Psoas muscle (tissue), 7 donors: ENCODE measurements at regions not wholly inside any gene's neighbourhood (a gene's known extent, or its start where the extent isn't known, plus 50 kb on each side); places are given as distances from the start of the nearest gene placed in this dataset.

ENCODE experiments used
- ATAC-seq, 4 donors: fragments of 200-7000 bp; cut with Tn5 transposase; one replicate each; pipeline ENCODE4 v1.9.1; 2020; ENCODE audit warnings: moderate library complexity in 3 of 4, mild to moderate bottlenecking in 2 of 4
- DNase-seq, 2 donors: peaks; one replicate each; pipeline ENCODE4 v3.0.0-alpha.2; 2020
- H3K27ac ChIP-seq: fragments of 200-600 bp; one replicate; pipeline ENCODE4 v1.8.0; 2022
- H3K27me3 ChIP-seq, 3 donors: fragments of 200-600 bp in 1 of 3; one replicate each; pipeline versions ENCODE4 v1.6.1 to v1.8.0; 2013 to 2022; ENCODE audit warnings: low read length in 2 of 3, mild to moderate bottlenecking in 2 of 3, moderate library complexity in 1 of 3; ENCODE audit not compliant: insufficient read depth in 3 of 3
- H3K36me3 ChIP-seq, 2 donors: fragments of 200-600 bp in 1 of 2; one replicate each; pipeline versions ENCODE4 v1.6.1 to v1.8.0; 2013 to 2022; ENCODE audit warnings: low read depth in 1 of 2, mild to moderate bottlenecking in 1 of 2, moderate library complexity in 1 of 2; ENCODE audit not compliant: insufficient read depth in 1 of 2
- H3K4me1 ChIP-seq: fragments of 200-600 bp; one replicate; pipeline ENCODE4 v1.8.0; 2022
- H3K4me3 ChIP-seq: fragments of 200-600 bp; one replicate; pipeline ENCODE4 v1.8.0; 2022; ENCODE audit warnings: mild to moderate bottlenecking
- H3K9me3 ChIP-seq: fragments of 200-600 bp; one replicate; pipeline ENCODE4 v1.8.0; 2022
- WGBS, 3 donors: extraction: QIAGEN DNeasy Blood & Tissue Kit; methylation state at CpG; one replicate each; pipeline versions ENCODE4 v1.1.6 to v1.1.7; 2013; 5-methylcytosine and 5-hydroxymethylcytosine counted together
- intact Hi-C, 2 donors: fragments of 100-400 bp; cut with DNase I; formaldehyde crosslinking; loops; one replicate each; pipeline versions ENCODE4 v1.11.0 to v1.14.2; 2022
- TF ChIP-seq, protein P1 (sequence below): fragments of 200-600 bp; IDR thresholded peaks from one replicate; pipeline ENCODE4 v1.8.0; 2022; ENCODE audit warnings: antibody characterized with exemption
- donor health status: healthy with polysubstance abuse.
- donor health status: DM: no; HTN: no; CAD: no; lungs with moderate emphysema.
- donor health status: Bipolar disorder and iron deficiency.
- donor health status: healthy.
- donor health status: DM: yes; HTN: yes; CAD: no.
- donor health status: DM: no; HTN: no; CAD: no.
- donor health status: DM: yes; HTN: yes; CAD: no.

DNA sequence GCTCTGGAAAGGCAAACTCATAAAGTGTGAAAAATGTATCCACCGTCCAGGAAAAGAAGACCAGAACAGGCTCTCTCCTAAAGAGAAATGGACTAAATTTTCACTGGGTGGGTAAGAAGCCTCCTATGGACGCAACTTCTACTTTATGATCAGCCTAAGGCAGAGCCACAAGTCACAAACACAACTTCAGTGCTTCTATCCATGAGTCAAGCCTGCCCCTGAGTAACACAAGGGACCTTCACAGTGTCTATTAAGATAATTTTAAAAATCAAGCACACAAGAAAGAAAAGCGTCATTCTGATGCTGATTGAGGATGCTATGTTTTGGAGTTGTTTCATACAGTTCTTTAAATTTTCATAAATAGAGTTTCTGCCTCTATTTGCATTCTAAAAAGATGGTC is 601.7 kb upstream of the ARID1B start:
- 49 to 65% (median 52%) methylated on average over 3 of the region's 3 CpGs for WGBS, 3 donors

DNA sequence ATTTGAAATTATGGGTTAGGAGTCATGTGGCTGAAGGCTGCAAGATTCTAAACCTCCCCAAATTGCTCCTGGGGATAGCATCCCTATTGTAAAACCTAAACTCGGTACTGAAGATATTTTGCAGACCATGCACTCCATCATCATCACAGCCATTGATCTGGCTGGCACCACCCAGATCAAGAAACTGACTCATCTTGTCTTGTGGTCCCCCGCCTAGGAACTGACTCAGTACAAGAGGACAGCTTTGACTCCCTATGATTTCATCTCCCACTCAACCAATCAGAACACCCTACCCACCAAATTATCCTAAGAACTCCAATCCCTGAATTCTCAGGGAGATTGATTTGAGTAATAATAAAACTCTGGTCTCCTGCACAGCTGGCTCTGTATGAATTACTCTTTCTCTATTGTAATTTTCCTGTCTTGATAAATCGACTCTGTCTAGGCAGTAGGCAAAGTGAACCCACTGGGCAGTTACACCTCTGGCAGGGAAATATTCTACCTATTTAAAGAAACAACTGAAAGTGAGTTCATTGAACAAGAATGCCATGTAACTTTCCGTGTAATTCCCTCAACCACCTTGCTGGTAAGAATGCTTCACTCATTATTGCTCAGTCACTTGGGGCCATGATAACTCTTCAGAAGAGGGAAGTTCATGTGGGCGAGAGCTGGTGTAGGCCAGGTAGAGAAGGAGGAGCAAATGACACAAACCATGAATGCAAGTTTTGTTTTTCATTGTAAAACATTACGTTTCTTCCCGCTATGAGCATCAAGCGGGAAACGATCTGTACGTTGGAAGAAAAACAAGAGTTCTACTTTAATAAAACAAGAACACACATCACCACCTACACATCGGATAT is 602.9 kb upstream of the ARID1B start:
- no peaks in the 10 kb centered on the region for H3K36me3 ChIP-seq
- intact Hi-C loops, result no loop called here
- TF ChIP-seq, protein P1, sequence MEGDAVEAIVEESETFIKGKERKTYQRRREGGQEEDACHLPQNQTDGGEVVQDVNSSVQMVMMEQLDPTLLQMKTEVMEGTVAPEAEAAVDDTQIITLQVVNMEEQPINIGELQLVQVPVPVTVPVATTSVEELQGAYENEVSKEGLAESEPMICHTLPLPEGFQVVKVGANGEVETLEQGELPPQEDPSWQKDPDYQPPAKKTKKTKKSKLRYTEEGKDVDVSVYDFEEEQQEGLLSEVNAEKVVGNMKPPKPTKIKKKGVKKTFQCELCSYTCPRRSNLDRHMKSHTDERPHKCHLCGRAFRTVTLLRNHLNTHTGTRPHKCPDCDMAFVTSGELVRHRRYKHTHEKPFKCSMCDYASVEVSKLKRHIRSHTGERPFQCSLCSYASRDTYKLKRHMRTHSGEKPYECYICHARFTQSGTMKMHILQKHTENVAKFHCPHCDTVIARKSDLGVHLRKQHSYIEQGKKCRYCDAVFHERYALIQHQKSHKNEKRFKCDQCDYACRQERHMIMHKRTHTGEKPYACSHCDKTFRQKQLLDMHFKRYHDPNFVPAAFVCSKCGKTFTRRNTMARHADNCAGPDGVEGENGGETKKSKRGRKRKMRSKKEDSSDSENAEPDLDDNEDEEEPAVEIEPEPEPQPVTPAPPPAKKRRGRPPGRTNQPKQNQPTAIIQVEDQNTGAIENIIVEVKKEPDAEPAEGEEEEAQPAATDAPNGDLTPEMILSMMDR, result no peak
- peak overlapping the region; percentile 45 for H3K4me3 ChIP-seq
- ATAC-seq (no peak), DNase-seq (no peak)
- H3K27me3 ChIP-seq, result no peaks in the 10 kb centered on the region
- 76 to 83% (median 81%) methylated on average over 11 of the region's 11 CpGs for WGBS, 3 donors
- H3K27ac ChIP-seq, result no peak overlapping the region
- no peaks in the 10 kb centered on the region for H3K9me3 ChIP-seq
- H3K4me1 ChIP-seq, result no peaks in the 10 kb centered on the region

More for the DNA sequence above, 601.7 kb upstream of the ARID1B start:
- no peak for DNase-seq
- no peaks in the 10 kb centered on the region for H3K9me3 ChIP-seq
- intact Hi-C loops, result no loop called here
- H3K27ac ChIP-seq, result peak overlapping the region; percentile 61
- no peaks in the 10 kb centered on the region for H3K36me3 ChIP-seq
- peak overlapping the region; percentile 45 for H3K4me3 ChIP-seq
- H3K27me3 ChIP-seq, result no peaks in the 10 kb centered on the region
- no peak for ATAC-seq
- TF ChIP-seq, protein P1, result no peak
- no peaks in the 10 kb centered on the region for H3K4me1 ChIP-seq

DNA sequence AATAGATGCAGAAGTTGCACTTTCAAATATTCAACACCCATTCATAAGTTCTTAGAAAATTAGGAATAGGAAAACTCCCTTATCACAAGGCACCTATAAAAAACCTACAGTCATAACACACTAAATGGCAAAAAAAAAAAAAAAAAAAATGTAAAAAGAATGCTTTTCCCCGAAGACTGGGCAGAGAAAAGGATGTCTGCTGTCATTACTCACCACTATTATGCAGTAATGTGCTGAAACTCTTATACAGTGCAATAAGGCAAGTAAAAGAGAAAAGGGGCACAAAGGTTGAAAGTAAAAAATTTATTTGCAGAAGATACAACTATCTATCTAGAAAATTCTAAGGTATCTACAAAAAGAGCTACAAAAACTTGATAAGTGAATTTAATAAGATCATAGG is 607.8 kb upstream of the ARID1B start:
- intact Hi-C loops, result no loop called here
- no peaks in the 10 kb centered on the region for H3K36me3 ChIP-seq
- peaks cover 5% of the 10 kb centered on the region for H3K4me1 ChIP-seq
- no peak overlapping the region for H3K4me3 ChIP-seq
- WGBS, 3 donors, result 36 to 79% (median 46%) methylated on average over 1 of the region's 1 CpG
- H3K9me3 ChIP-seq, result no peaks in the 10 kb centered on the region
- H3K27ac ChIP-seq, result no peak overlapping the region
- H3K27me3 ChIP-seq, result no peaks in the 10 kb centered on the region
- TF ChIP-seq, protein P1, result no peak
- DNase-seq (no peak), ATAC-seq (no peak)

DNA sequence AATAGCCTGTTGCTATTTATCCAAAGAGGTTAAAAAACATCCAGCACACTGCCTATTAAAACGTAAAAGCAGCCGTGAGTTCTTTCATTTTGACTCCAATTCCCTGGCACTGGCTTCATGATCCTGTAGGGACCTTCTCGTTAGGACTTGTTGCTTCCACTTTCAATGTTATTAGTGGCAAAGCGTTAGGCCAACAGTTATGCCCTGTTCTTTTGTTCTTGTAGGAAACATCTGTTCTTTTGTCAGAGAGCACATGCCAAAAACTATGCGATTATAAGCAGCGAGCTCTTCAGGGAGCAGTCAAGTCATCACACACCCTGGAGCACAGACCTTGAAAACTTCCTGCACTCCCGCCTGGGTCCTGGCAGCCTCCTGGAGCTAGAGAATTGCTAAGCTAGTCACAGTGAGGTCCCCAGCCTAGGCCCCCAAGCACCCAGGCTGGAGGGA is 609.5 kb upstream of the ARID1B start:
- peak overlapping the region; percentile 41 for H3K4me3 ChIP-seq
- H3K4me1 ChIP-seq, result peaks cover 5% of the 10 kb centered on the region
- peak overlapping the region; percentile 44 for H3K27ac ChIP-seq
- H3K9me3 ChIP-seq, result no peaks in the 10 kb centered on the region
- TF ChIP-seq, protein P1, result no peak
- DNase-seq, result no peak
- no peaks in the 10 kb centered on the region for H3K36me3 ChIP-seq
- 32 to 41% (median 40%) methylated on average over 7 of the region's 7 CpGs for WGBS, 3 donors
- no peaks in the 10 kb centered on the region for H3K27me3 ChIP-seq
- intact Hi-C loops, result no loop called here
- peak in 3 of 4 donors; percentile 31 to 44 (median 40) for ATAC-seq
